Tibial nerve (tissue), 3 donors: ENCODE measurements at regions not wholly inside any gene's neighbourhood (a gene's known extent, or its start where the extent isn't known, plus 50 kb on each side); places are given as distances from the start of the nearest gene placed in this dataset.

ENCODE experiments used
- POLR2A ChIP-seq, 2 donors: fragments of 450-650 bp; IDR thresholded peaks; one replicate each; pipeline ENCODE4 v1.6.1; 2017; ENCODE audit warnings: antibody characterized with exemption in 2 of 2, mild to moderate bottlenecking in 2 of 2, moderate library complexity in 2 of 2
- TF ChIP-seq, protein P1 (sequence below), 5 experiments: fragments of 200-600 bp in 3 of 5; fragments of 450-650 bp in 2 of 5; sonication (generic) in 3 of 5; IDR thresholded peaks; one replicate each; pipeline ENCODE4 v1.5.1; 2016 to 2019; ENCODE audit warnings: antibody characterized with exemption in 5 of 5, mild to moderate bottlenecking in 3 of 5, moderate library complexity in 2 of 5

DNA sequence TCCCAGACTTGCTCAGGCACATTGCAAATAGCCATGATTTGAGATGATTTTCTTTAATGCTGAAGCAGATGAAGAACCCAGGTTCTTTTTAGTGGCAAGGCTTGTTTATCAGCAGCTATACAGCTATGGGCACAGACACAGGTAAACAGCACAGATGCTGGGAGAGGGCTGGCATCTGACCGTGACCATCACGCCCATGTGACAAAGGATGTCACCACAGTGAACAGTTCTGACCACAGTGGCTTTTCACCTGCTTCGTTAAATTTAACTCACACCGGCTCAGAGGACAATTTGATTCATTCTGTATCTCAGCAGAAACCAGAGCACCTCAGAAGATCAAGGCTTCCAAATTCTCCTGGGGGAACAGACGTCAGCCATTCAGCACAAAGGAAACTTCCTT is 142.6 kb downstream of the CDH26 start:
- TF ChIP-seq, protein P1, sequence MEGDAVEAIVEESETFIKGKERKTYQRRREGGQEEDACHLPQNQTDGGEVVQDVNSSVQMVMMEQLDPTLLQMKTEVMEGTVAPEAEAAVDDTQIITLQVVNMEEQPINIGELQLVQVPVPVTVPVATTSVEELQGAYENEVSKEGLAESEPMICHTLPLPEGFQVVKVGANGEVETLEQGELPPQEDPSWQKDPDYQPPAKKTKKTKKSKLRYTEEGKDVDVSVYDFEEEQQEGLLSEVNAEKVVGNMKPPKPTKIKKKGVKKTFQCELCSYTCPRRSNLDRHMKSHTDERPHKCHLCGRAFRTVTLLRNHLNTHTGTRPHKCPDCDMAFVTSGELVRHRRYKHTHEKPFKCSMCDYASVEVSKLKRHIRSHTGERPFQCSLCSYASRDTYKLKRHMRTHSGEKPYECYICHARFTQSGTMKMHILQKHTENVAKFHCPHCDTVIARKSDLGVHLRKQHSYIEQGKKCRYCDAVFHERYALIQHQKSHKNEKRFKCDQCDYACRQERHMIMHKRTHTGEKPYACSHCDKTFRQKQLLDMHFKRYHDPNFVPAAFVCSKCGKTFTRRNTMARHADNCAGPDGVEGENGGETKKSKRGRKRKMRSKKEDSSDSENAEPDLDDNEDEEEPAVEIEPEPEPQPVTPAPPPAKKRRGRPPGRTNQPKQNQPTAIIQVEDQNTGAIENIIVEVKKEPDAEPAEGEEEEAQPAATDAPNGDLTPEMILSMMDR (IDR thresholded peaks at IDR 0.05): no peak
- TF ChIP-seq POLR2A (IDR thresholded peaks at IDR 0.05): no peak
